ENCODE measurements at regions not wholly inside any gene's neighbourhood (a gene's known extent, or its start where the extent isn't known, plus 50 kb on each side); places are given as distances from the start of the nearest gene placed in this dataset.

DNA sequence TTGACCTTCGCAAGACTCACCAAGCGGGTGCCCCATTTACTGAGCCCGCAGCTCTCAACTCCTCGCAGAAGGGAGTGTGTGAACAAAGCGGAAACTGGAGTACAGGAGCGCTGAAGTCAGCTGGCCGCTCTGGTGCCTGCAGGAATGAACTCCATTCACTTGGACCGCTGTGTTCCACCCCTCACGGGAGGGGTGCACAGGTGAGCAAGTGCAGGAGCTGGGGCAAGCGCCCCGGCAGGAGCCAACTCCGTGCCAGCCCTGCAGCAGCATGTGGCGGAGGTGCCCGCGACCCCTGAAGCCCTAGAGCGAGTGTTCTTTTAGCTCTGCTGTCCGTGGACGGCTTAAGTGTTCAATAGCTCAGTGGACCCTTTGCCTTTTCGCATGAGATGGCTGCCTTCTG lies 471.6 kb upstream of the ADGRL4 start:
- no peak overlapping the region for H3K4me3 ChIP-seq (ENCODE audit: low read depth in 1 of 2, low read length in 2 of 2)

GRCh38 chr1:79472067-79472656 lies 465.6 kb upstream of the ADGRL4 start:
- Histone ChIP-seq H3K36me3 (ENCODE audit: control insufficient read depth in 1 of 2, insufficient read depth in 2 of 2, low read length in 2 of 2) (no peaks in the 10 kb centered on the region), H3K9ac (ENCODE audit: low read depth in 1 of 2, low read length in 2 of 2) (no peak overlapping the region), H3K27me3 (ENCODE audit: control insufficient read depth in 1 of 2, insufficient read depth in 2 of 2, low read length in 2 of 2) (no peaks in the 10 kb centered on the region), H3K4me1 (ENCODE audit: control insufficient read depth in 1 of 2, insufficient read depth in 2 of 2, low read length in 2 of 2) (no peaks in the 10 kb centered on the region), H3K4me3 (ENCODE audit: low read depth in 1 of 2, low read length in 2 of 2) (no peak overlapping the region), H3K9me3 (ENCODE audit: control insufficient read depth in 1 of 2, low read length in 2 of 2) (no peaks in the 10 kb centered on the region), H3K27ac (ENCODE audit: low read depth, low read length) (no peak overlapping the region)

More for the DNA sequence above, 471.6 kb upstream of the ADGRL4 start:
- H3K4me1 ChIP-seq (ENCODE audit: control insufficient read depth in 1 of 2, insufficient read depth in 2 of 2, low read length in 2 of 2), result no peaks in the 10 kb centered on the region
- H3K27me3 ChIP-seq (ENCODE audit: control insufficient read depth in 1 of 2, insufficient read depth in 2 of 2, low read length in 2 of 2), result no peaks in the 10 kb centered on the region
- no peaks in the 10 kb centered on the region for H3K36me3 ChIP-seq (ENCODE audit: control insufficient read depth in 1 of 2, insufficient read depth in 2 of 2, low read length in 2 of 2)
- peaks cover 0 to 8% of the 10 kb centered on the region in 2 donors for H3K9me3 ChIP-seq (ENCODE audit: control insufficient read depth in 1 of 2, low read length in 2 of 2)
- no peak overlapping the region for H3K27ac ChIP-seq (ENCODE audit: low read depth, low read length)
- H3K9ac ChIP-seq (ENCODE audit: low read depth in 1 of 2, low read length in 2 of 2), result no peak overlapping the region

GRCh38 chr1:79469139-79469538 lies 462.6 kb upstream of the ADGRL4 start:
- H3K9ac ChIP-seq (ENCODE audit: low read depth in 1 of 2, low read length in 2 of 2), result no peak overlapping the region
- no peaks in the 10 kb centered on the region for H3K36me3 ChIP-seq (ENCODE audit: control insufficient read depth in 1 of 2, insufficient read depth in 2 of 2, low read length in 2 of 2)
- H3K9me3 ChIP-seq (ENCODE audit: control insufficient read depth in 1 of 2, low read length in 2 of 2), result no peaks in the 10 kb centered on the region
- no peaks in the 10 kb centered on the region for H3K27me3 ChIP-seq (ENCODE audit: control insufficient read depth in 1 of 2, insufficient read depth in 2 of 2, low read length in 2 of 2)
- H3K27ac ChIP-seq (ENCODE audit: low read depth, low read length), result no peak overlapping the region
- no peaks in the 10 kb centered on the region for H3K4me1 ChIP-seq (ENCODE audit: control insufficient read depth in 1 of 2, insufficient read depth in 2 of 2, low read length in 2 of 2)
- no peak overlapping the region for H3K4me3 ChIP-seq (ENCODE audit: low read depth in 1 of 2, low read length in 2 of 2)

DNA sequence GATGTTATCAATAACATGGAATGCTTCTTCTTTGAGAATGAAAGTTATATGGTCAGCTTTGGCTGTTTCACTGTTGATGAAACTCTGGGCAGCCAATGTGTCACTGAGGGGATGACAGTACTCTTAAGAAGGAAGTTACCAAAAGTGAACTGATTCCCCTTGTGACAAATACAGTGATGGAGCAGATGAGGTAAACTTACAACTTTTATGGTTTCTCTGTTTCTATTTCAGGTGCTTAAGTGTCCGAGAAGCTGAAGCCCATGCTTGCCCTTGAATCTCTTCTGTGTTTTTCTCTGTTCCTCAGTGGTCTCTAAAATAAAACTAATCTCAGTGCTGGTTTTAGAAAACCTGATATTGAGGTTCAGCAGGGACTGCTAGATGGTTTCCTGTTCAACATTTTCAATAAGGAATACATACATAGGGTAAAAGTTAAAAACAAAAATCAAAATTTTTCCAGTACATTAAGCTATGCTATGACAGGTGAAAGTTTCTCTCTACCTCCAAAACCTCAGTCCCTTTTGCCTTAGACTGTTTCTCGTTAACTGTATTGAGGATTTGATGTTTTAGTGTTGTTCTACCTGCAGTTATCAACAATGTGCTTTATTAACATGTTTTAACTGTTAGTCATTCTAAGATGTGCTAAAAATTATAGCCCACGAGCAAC lies 454.4 kb upstream of the ADGRL4 start:
- no peaks in the 10 kb centered on the region for H3K36me3 ChIP-seq (ENCODE audit: control insufficient read depth in 1 of 2, insufficient read depth in 2 of 2, low read length in 2 of 2)
- no peaks in the 10 kb centered on the region for H3K27me3 ChIP-seq (ENCODE audit: control insufficient read depth in 1 of 2, insufficient read depth in 2 of 2, low read length in 2 of 2)
- no peak overlapping the region for H3K9ac ChIP-seq (ENCODE audit: low read depth in 1 of 2, low read length in 2 of 2)
- no peak overlapping the region for H3K4me3 ChIP-seq (ENCODE audit: low read depth in 1 of 2, low read length in 2 of 2)
- no peak overlapping the region for H3K27ac ChIP-seq (ENCODE audit: low read depth, low read length)
- H3K4me1 ChIP-seq (ENCODE audit: control insufficient read depth in 1 of 2, insufficient read depth in 2 of 2, low read length in 2 of 2), result no peaks in the 10 kb centered on the region
- H3K9me3 ChIP-seq (ENCODE audit: control insufficient read depth in 1 of 2, low read length in 2 of 2), result no peaks in the 10 kb centered on the region

GRCh38 chr1:79457562-79458224 lies 451.2 kb upstream of the ADGRL4 start:
- no peaks in the 10 kb centered on the region for H3K36me3 ChIP-seq (ENCODE audit: control insufficient read depth in 1 of 2, insufficient read depth in 2 of 2, low read length in 2 of 2)
- no peak overlapping the region for H3K27ac ChIP-seq (ENCODE audit: low read depth, low read length)
- no peak overlapping the region for H3K4me3 ChIP-seq (ENCODE audit: low read depth in 1 of 2, low read length in 2 of 2)
- no peak overlapping the region for H3K9ac ChIP-seq (ENCODE audit: low read depth in 1 of 2, low read length in 2 of 2)
- H3K27me3 ChIP-seq (ENCODE audit: control insufficient read depth in 1 of 2, insufficient read depth in 2 of 2, low read length in 2 of 2), result no peaks in the 10 kb centered on the region
- H3K4me1 ChIP-seq (ENCODE audit: control insufficient read depth in 1 of 2, insufficient read depth in 2 of 2, low read length in 2 of 2), result no peaks in the 10 kb centered on the region
- H3K9me3 ChIP-seq (ENCODE audit: control insufficient read depth in 1 of 2, low read length in 2 of 2), result no peaks in the 10 kb centered on the region

GRCh38 chr1:79448426-79448825 lies 441.9 kb upstream of the ADGRL4 start:
- Histone ChIP-seq H3K36me3 (ENCODE audit: control insufficient read depth in 1 of 2, insufficient read depth in 2 of 2, low read length in 2 of 2) (no peaks in the 10 kb centered on the region), H3K27me3 (ENCODE audit: control insufficient read depth in 1 of 2, insufficient read depth in 2 of 2, low read length in 2 of 2) (no peaks in the 10 kb centered on the region), H3K9me3 (ENCODE audit: control insufficient read depth in 1 of 2, low read length in 2 of 2) (no peaks in the 10 kb centered on the region), H3K4me1 (ENCODE audit: control insufficient read depth in 1 of 2, insufficient read depth in 2 of 2, low read length in 2 of 2) (no peaks in the 10 kb centered on the region), H3K4me3 (ENCODE audit: low read depth in 1 of 2, low read length in 2 of 2) (no peak overlapping the region), H3K27ac (ENCODE audit: low read depth, low read length) (no peak overlapping the region), H3K9ac (ENCODE audit: low read depth in 1 of 2, low read length in 2 of 2) (no peak overlapping the region)

DNA sequence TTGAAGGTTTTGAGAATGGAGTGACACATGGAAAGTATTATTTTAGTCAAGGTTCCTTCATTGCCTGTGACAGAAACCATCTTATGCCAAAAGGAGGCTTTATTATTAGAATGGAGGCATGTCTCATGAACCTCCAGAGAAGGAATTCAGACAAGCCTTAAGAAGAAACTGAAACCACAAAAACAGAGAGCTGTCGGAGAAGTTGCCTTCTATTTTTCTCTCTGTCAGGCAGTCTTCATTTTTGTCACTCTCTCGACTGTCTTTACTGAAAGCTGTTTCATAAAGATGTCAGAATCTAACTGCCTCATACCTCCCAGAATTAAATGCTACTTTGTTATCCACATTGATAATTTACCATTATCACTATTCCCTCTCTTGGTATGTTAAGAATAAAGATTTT lies 434.7 kb upstream of the ADGRL4 start:
- Histone ChIP-seq H3K27me3 (ENCODE audit: control insufficient read depth in 1 of 2, insufficient read depth in 2 of 2, low read length in 2 of 2) (no peaks in the 10 kb centered on the region), H3K9me3 (ENCODE audit: control insufficient read depth in 1 of 2, low read length in 2 of 2) (no peaks in the 10 kb centered on the region), H3K4me1 (ENCODE audit: control insufficient read depth in 1 of 2, insufficient read depth in 2 of 2, low read length in 2 of 2) (no peaks in the 10 kb centered on the region), H3K27ac (ENCODE audit: low read depth, low read length) (no peak overlapping the region), H3K36me3 (ENCODE audit: control insufficient read depth in 1 of 2, insufficient read depth in 2 of 2, low read length in 2 of 2) (no peaks in the 10 kb centered on the region), H3K4me3 (ENCODE audit: low read depth in 1 of 2, low read length in 2 of 2) (peak overlapping the region in 1 of 2 donors; percentile 29), H3K9ac (ENCODE audit: low read depth in 1 of 2, low read length in 2 of 2) (no peak overlapping the region)

DNA sequence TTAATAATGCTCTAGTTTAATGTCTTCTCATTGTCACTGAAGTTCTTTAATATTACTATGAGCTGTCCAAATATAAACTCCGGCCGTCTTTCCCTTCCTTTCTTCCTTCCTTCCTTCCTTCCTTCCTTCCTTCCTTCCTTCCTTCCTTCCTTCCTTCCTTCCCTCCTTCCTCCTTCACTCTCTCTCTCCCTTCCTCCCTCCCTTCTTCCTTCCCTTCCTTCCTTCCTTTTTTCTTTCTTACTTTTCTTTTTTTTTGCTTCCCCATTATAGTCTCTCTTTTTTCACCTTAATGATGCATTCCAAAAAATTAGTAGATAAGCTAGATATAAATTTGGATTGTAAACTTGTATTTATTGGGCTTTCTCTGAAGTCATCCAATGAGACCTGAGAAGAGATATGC lies 431.0 kb upstream of the ADGRL4 start:
- Histone ChIP-seq H3K4me1 (ENCODE audit: control insufficient read depth in 1 of 2, insufficient read depth in 2 of 2, low read length in 2 of 2) (no peaks in the 10 kb centered on the region), H3K9me3 (ENCODE audit: control insufficient read depth in 1 of 2, low read length in 2 of 2) (no peaks in the 10 kb centered on the region), H3K36me3 (ENCODE audit: control insufficient read depth in 1 of 2, insufficient read depth in 2 of 2, low read length in 2 of 2) (no peaks in the 10 kb centered on the region), H3K9ac (ENCODE audit: low read depth in 1 of 2, low read length in 2 of 2) (no peak overlapping the region), H3K4me3 (ENCODE audit: low read depth in 1 of 2, low read length in 2 of 2) (no peak overlapping the region), H3K27me3 (ENCODE audit: control insufficient read depth in 1 of 2, insufficient read depth in 2 of 2, low read length in 2 of 2) (no peaks in the 10 kb centered on the region), H3K27ac (ENCODE audit: low read depth, low read length) (no peak overlapping the region)

DNA sequence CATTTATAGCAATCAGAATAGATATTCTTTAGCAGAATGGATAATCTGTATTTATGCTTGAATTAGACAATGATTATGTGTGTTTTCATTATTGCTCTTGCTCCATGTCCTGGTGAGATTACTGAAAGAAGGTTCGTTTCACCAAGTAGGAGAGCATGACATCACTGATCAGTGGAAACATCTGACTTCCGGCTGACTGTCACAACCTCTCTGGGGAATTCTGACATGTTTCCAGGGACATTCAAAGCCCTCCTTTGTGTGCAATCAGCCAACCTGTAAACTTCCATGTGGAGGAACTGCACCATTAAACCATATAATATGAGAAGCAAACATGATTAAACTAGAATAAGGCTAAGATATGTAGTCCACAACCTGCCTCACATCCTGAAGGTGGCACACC lies 424.8 kb upstream of the ADGRL4 start:
- Histone ChIP-seq H3K9me3 (ENCODE audit: control insufficient read depth in 1 of 2, low read length in 2 of 2) (no peaks in the 10 kb centered on the region), H3K4me1 (ENCODE audit: control insufficient read depth in 1 of 2, insufficient read depth in 2 of 2, low read length in 2 of 2) (no peaks in the 10 kb centered on the region), H3K27ac (ENCODE audit: low read depth, low read length) (no peak overlapping the region), H3K9ac (ENCODE audit: low read depth in 1 of 2, low read length in 2 of 2) (no peak overlapping the region), H3K27me3 (ENCODE audit: control insufficient read depth in 1 of 2, insufficient read depth in 2 of 2, low read length in 2 of 2) (no peaks in the 10 kb centered on the region), H3K4me3 (ENCODE audit: low read depth in 1 of 2, low read length in 2 of 2) (no peak overlapping the region), H3K36me3 (ENCODE audit: control insufficient read depth in 1 of 2, insufficient read depth in 2 of 2, low read length in 2 of 2) (no peaks in the 10 kb centered on the region)

DNA sequence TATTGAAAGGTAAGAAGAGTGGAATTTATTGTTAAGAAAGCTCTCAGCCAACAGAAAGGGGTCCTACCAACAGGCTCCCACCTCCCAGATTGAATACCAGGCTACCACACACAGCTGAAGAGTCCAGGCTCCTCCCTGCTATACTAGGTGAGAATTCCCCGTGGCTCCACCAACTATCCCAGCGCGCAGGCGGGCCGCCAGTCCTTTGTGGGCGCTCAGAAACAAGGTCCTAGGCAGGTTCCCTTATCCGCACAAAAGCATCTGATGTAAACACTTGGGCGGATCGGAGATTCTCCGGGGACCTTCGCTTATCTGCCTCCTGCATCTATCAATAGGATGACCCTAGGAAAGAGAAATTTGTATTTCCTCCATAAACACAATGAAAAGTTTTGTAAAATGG lies 423.9 kb upstream of the ADGRL4 start:
- Histone ChIP-seq H3K27me3 (ENCODE audit: control insufficient read depth in 1 of 2, insufficient read depth in 2 of 2, low read length in 2 of 2) (no peaks in the 10 kb centered on the region), H3K36me3 (ENCODE audit: control insufficient read depth in 1 of 2, insufficient read depth in 2 of 2, low read length in 2 of 2) (no peaks in the 10 kb centered on the region), H3K27ac (ENCODE audit: low read depth, low read length) (no peak overlapping the region), H3K4me3 (ENCODE audit: low read depth in 1 of 2, low read length in 2 of 2) (no peak overlapping the region), H3K9me3 (ENCODE audit: control insufficient read depth in 1 of 2, low read length in 2 of 2) (no peaks in the 10 kb centered on the region), H3K4me1 (ENCODE audit: control insufficient read depth in 1 of 2, insufficient read depth in 2 of 2, low read length in 2 of 2) (no peaks in the 10 kb centered on the region), H3K9ac (ENCODE audit: low read depth in 1 of 2, low read length in 2 of 2) (no peak overlapping the region)
